Dedifferentiated amniotic fluid mesenchymal stem cell (primary cell): ENCODE measurements at regions not wholly inside any gene's neighbourhood (a gene's known extent, or its start where the extent isn't known, plus 50 kb on each side); places are given as distances from the start of the nearest gene placed in this dataset.
"Not testable (repeated sequence)": the region's sequence is repeated elsewhere in the genome, so short reads cannot be mapped to it uniquely, and the experiment has no call there.

Experiments used
- DNase-seq: peaks from one replicate; pipeline ENCODE4 v3.0.0-alpha.2; 2016; ENCODE audit errors: extremely low spot score

- DNase-seq = no peak
Observed at GRCh38 chr9:18032636-18033035, 441.3 kb upstream of the ADAMTSL1 start.

- DNase-seq = no peak
Observed at GRCh38 chr9:18036422-18037187, 437.3 kb upstream of the ADAMTSL1 start.

- no peak for DNase-seq
Observed at GRCh38 chr9:18037981-18038380, 436.0 kb upstream of the ADAMTSL1 start.

- no peak for DNase-seq
Observed at GRCh38 chr9:18040327-18040726, 433.6 kb upstream of the ADAMTSL1 start.

- no peak for DNase-seq
Observed at GRCh38 chr9:18043978-18044377, 430.0 kb upstream of the ADAMTSL1 start.

GRCh38 chr9:18045326-18045725 is 428.6 kb upstream of the ADAMTSL1 start:
- no peak for DNase-seq

GRCh38 chr9:18046068-18046467 is 427.9 kb upstream of the ADAMTSL1 start:
- no peak for DNase-seq

- no peak for DNase-seq
Observed at GRCh38 chr9:18051638-18052037, 422.3 kb upstream of the ADAMTSL1 start.

- DNase-seq = no peak
Observed at GRCh38 chr9:18052060-18052459, 421.9 kb upstream of the ADAMTSL1 start.

- no peak for DNase-seq
Observed at GRCh38 chr9:18056269-18056992, 417.5 kb upstream of the ADAMTSL1 start.

GRCh38 chr9:18056993-18057369 is 417.0 kb upstream of the ADAMTSL1 start:
- DNase-seq = no peak

GRCh38 chr9:18058564-18059442 is 415.1 kb upstream of the ADAMTSL1 start:
- no peak for DNase-seq

GRCh38 chr9:18059447-18059846 is 414.5 kb upstream of the ADAMTSL1 start:
- DNase-seq = no peak

- no peak for DNase-seq
Observed at GRCh38 chr9:18060269-18060934, 413.6 kb upstream of the ADAMTSL1 start.

GRCh38 chr9:18061332-18061731 is 412.6 kb upstream of the ADAMTSL1 start:
- DNase-seq = no peak

GRCh38 chr9:18061856-18062255 is 412.1 kb upstream of the ADAMTSL1 start:
- DNase-seq = no peak

GRCh38 chr9:18063856-18064390 is 410.0 kb upstream of the ADAMTSL1 start:
- DNase-seq = no peak

GRCh38 chr9:18066608-18067007 is 407.3 kb upstream of the ADAMTSL1 start:
- DNase-seq = not testable (repeated sequence)

GRCh38 chr9:18067548-18068120 is 406.3 kb upstream of the ADAMTSL1 start:
- no peak for DNase-seq

- DNase-seq = no peak
Observed at GRCh38 chr9:18068900-18069299, 405.1 kb upstream of the ADAMTSL1 start.

GRCh38 chr9:18071651-18072060 is 402.3 kb upstream of the ADAMTSL1 start:
- DNase-seq = no peak
